ENCODE measurements at regions not wholly inside any gene's neighbourhood (a gene's known extent, or its start where the extent isn't known, plus 50 kb on each side); places are given as distances from the start of the nearest gene placed in this dataset.

- Histone ChIP-seq H2BK120ac (ENCODE audit: low read depth, low read length) (no peak overlapping the region), H2BK15ac (ENCODE audit: low read depth, low read length) (no peak overlapping the region), H3K79me1 (ENCODE audit: low read depth in 1 of 2, low read length in 2 of 2) (no peaks in the 10 kb centered on the region), H2BK5ac (ENCODE audit: low read depth, low read length, poor library complexity, severe bottlenecking) (no peak overlapping the region), H4K20me1 (ENCODE audit: insufficient read depth, low read length) (no peaks in the 10 kb centered on the region), H4K8ac (ENCODE audit: low read depth in 2 of 2, low read length in 2 of 2) (no peak overlapping the region), H3K27me3 (ENCODE audit: control insufficient read depth, insufficient read depth, low read length) (no peaks in the 10 kb centered on the region), H3K9me3 (ENCODE audit: control insufficient read depth, insufficient read depth, low read length) (no peaks in the 10 kb centered on the region), H3K4me2 (ENCODE audit: low read depth, low read length) (no peak overlapping the region), H3K23ac (ENCODE audit: low read depth, low read length) (no peak overlapping the region), H3K36me3 (ENCODE audit: control insufficient read depth, insufficient read depth, low read length) (no peaks in the 10 kb centered on the region), H2BK20ac (ENCODE audit: low read depth, low read length) (no peak overlapping the region), H3K18ac (ENCODE audit: low read depth, low read length) (no peak overlapping the region), H4K91ac (ENCODE audit: insufficient read depth, low read depth, low read length) (no peak overlapping the region), H4K5ac (ENCODE audit: low read depth, low read length) (no peak overlapping the region), H2AFZ (replicated peaks; ENCODE audit: low read length, poor library complexity) (no peak overlapping the region), H3K27ac (ENCODE audit: insufficient read depth, low read length) (no peak overlapping the region), H3K4me1 (ENCODE audit: control insufficient read depth, insufficient read depth, low read length) (peaks cover 5% of the 10 kb centered on the region; the same call in 1 of the 2 replicates), H3K9me1 (ENCODE audit: insufficient read depth, low read length) (peaks cover 14% of the 10 kb centered on the region), H2AK5ac (ENCODE audit: low read depth, low read length) (0 out of 2 replicates have a peak overlapping the region, but pooled peaks have one; percentile 58), H2AK9ac (replicated peaks; ENCODE audit: low read depth, low read length, poor library complexity) (no peak overlapping the region), H3K4ac (ENCODE audit: low read depth, low read length) (no peak overlapping the region), H3K4me3 (ENCODE audit: insufficient read depth, low read depth, low read length) (no peak overlapping the region), H3K9ac (ENCODE audit: low read depth, low read length) (no peak overlapping the region), H3K56ac (ENCODE audit: extremely low read depth, insufficient read depth, low read length) (no peak overlapping the region), H3K14ac (replicated peaks; ENCODE audit: low read depth, low read length) (no peak overlapping the region)
- ATAC-seq (ENCODE audit: low read depth) (no peak), DNase-seq (no peak)
- TF ChIP-seq SMC3 (IDR thresholded peaks at IDR 0.05; ENCODE audit: low read depth, low read length), result no peak
- no peak for TF ChIP-seq CHD1 (IDR thresholded peaks at IDR 0.05; ENCODE audit: low read depth, low read length)
- no peak for TF ChIP-seq ELK1 (IDR thresholded peaks at IDR 0.05; ENCODE audit: borderline replicate concordance, low read depth, low read length)
- TF ChIP-seq BHLHE40 (IDR thresholded peaks at IDR 0.05; ENCODE audit: low read depth, low read length), result no peak
- TF ChIP-seq CEBPB (IDR thresholded peaks at IDR 0.05; ENCODE audit: low read depth, low read length), result no peak
- no peak for TF ChIP-seq CTCF (conservative IDR thresholded peaks at IDR 0.05; ENCODE audit: low read depth, low read length)
- no peak for TF ChIP-seq RCOR1 (IDR thresholded peaks at IDR 0.05; ENCODE audit: insufficient replicate concordance, low read length)
- TF ChIP-seq MAZ (IDR thresholded peaks at IDR 0.05; ENCODE audit: borderline replicate concordance, low read depth, low read length), result no peak
- TF ChIP-seq POLR2A (IDR thresholded peaks at IDR 0.05; ENCODE audit: low read depth, low read length), result no peak
- no peak for TF ChIP-seq NFE2L2 (IDR thresholded peaks at IDR 0.05; ENCODE audit: low read depth, low read length)
- TF ChIP-seq USF2 (IDR thresholded peaks at IDR 0.05; ENCODE audit: low read depth, low read length), result no peak
- no TSS peak for BruUV-seq (replicated peaks)
- ChIA-PET POLR2A (ENCODE audit: unreplicated experiment) (interaction anchor here (0.6 to 0.8 kb wide), 2 partner anchors 10 to 124 kb away, joined by 4 read pairs; no protein-coding TSS in a partner anchor), CTCF (no interaction called here)
- intact Hi-C loops (cut with micrococcal nuclease), result no loop called here
- in situ Hi-C loops (cut with MboI; ENCODE audit: low sequenced_read_pairs), result no loop called here
- dilution Hi-C loops (cut with HindIII; ENCODE audit: low sequenced_read_pairs, unreplicated experiment), result no loop called here
- 87% methylated on average over 8 of the region's 10 CpGs; no CpG with 5 or more reads in 1 of the 2 experiments for WGBS, 2 experiments (ENCODE audit: extremely low coverage in 2 of 2, insufficient read length in 1 of 2)
Observed at GRCh38 chr1:8164670-8165069, 138.6 kb upstream of the ERRFI1 start.
